ENCODE measurements at regions not wholly inside any gene's neighbourhood (a gene's known extent, or its start where the extent isn't known, plus 50 kb on each side); places are given as distances from the start of the nearest gene placed in this dataset.

DNA sequence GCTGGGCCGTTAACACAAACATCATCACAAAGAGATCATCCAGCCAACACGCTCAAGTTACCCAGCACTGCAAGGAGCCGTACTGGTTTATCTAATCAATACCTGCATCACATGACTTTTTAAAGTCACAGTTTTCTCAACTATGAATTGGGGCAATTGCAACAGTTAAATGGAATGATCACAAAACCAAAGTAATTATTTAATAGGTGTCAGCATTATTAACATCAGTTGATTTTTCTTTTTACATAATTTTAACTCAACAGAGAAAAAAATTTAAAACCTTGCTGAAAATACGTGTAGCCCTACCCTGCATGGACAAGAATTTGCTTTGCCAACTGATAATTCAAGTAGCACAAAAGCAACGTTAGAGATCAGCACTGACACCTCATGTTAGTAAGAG lies 95.7 kb upstream of the SOX9 start:
- TF ChIP-seq POLR2AphosphoS5 (IDR thresholded peaks at IDR 0.05) (no peak), CTCF (IDR thresholded peaks at IDR 0.05) (no peak)
